ENCODE measurements at regions not wholly inside any gene's neighbourhood (a gene's known extent, or its start where the extent isn't known, plus 50 kb on each side); places are given as distances from the start of the nearest gene placed in this dataset.

- TF ChIP-seq RCOR1 (IDR thresholded peaks at IDR 0.05; ENCODE audit: borderline replicate concordance in 1 of 2, low read depth in 2 of 2, low read length in 2 of 2), result peak in 1 of 2 experiments; percentile 76; a peak in 2 of 4 replicates
- TF ChIP-seq NFE2L1 (tag; IDR thresholded peaks at IDR 0.05; ENCODE audit: borderline replicate concordance, low read depth), result peak; percentile 65
- peak; percentile 84 for TF ChIP-seq BACH1 (tag; IDR thresholded peaks at IDR 0.05)
- no peak for TF ChIP-seq PHTF2 (CRISPR knock-in tag; IDR thresholded peaks at IDR 0.05)
- TF ChIP-seq PHB2 (IDR thresholded peaks at IDR 0.05; ENCODE audit: low read depth), result no peak
- no peak for TF ChIP-seq GTF2B (IDR thresholded peaks at IDR 0.05; ENCODE audit: extremely low read depth, insufficient read length)
- TF ChIP-seq FOSL1 (tag; conservative IDR thresholded peaks at IDR 0.05), result peak; percentile 70
- peak; percentile 35; the same call in 1 of the 2 replicates for TF ChIP-seq TEAD4 (IDR thresholded peaks at IDR 0.05; ENCODE audit: low read length)
- no peak for TF ChIP-seq TEAD4 (CRISPR knock-in tag; IDR thresholded peaks at IDR 0.05; ENCODE audit: borderline replicate concordance)
- TF ChIP-seq FOXA3 (CRISPR knock-in tag; conservative IDR thresholded peaks at IDR 0.05 in 1 of 2, IDR thresholded peaks at IDR 0.05 in 1 of 2), result peak in 1 of 2 experiments; percentile 76; a peak in 2 of 4 replicates
- TF ChIP-seq HDAC1 (IDR thresholded peaks at IDR 0.05), result 0 out of 4 replicates have a peak, but pooled peaks of 1 of the 2 experiments have one; percentile 15
- TF ChIP-seq ZNF316 (IDR thresholded peaks at IDR 0.05), result peak; percentile 78
- TF ChIP-seq MAFF (IDR thresholded peaks at IDR 0.05; ENCODE audit: low read length), result peak; percentile 68; the same call in 1 of the 2 replicates
- peak; percentile 52; the same call in 1 of the 2 replicates for TF ChIP-seq MAFK (IDR thresholded peaks at IDR 0.05; ENCODE audit: low read length)
- peak; percentile 76 for TF ChIP-seq NFE2 (IDR thresholded peaks at IDR 0.05; ENCODE audit: low read depth)
- no peak for TF ChIP-seq JUND (IDR thresholded peaks at IDR 0.05; ENCODE audit: borderline replicate concordance, low read depth, low read length)
- no peak for TF ChIP-seq JUND (tag; IDR thresholded peaks at IDR 0.05; ENCODE audit: borderline replicate concordance, low read depth, low read length)
- TF ChIP-seq BHLHE40 (IDR thresholded peaks at IDR 0.05; ENCODE audit: low read length), result peak; percentile 66
- TF ChIP-seq CREM (IDR thresholded peaks at IDR 0.05; ENCODE audit: low read depth), result no peak
- TF ChIP-seq PRDM10 (IDR thresholded peaks at IDR 0.05; ENCODE audit: partially characterized antibody), result no peak
- TF ChIP-seq FOXK2 (conservative IDR thresholded peaks at IDR 0.05 in 1 of 2, IDR thresholded peaks at IDR 0.05 in 1 of 2; ENCODE audit: low read depth in 2 of 2), result peak; percentile 60 to 65; a peak in 3 of 4 replicates
- peak; percentile 32; the same call in 1 of the 2 replicates for TF ChIP-seq ARID1B (IDR thresholded peaks at IDR 0.05)
- no peak for TF ChIP-seq ZBTB34 (CRISPR knock-in tag; IDR thresholded peaks at IDR 0.05)
- peak; percentile 62; the same call in 1 of the 2 replicates for TF ChIP-seq C11orf30 (IDR thresholded peaks at IDR 0.05; ENCODE audit: low read depth)
These were observed 485.1 kb downstream of the FOXO1 start (continued) for GRCh38 chr13:40181203-40181845.
